ENCODE measurements at regions not wholly inside any gene's neighbourhood (a gene's known extent, or its start where the extent isn't known, plus 50 kb on each side); places are given as distances from the start of the nearest gene placed in this dataset.

- DNase-seq: no peak
Observed at GRCh38 chr7:81648716-81649115, 121.1 kb downstream of the HGF start.

- DNase-seq: no peak
Observed at GRCh38 chr7:81645435-81645834, 124.4 kb downstream of the HGF start.

DNA sequence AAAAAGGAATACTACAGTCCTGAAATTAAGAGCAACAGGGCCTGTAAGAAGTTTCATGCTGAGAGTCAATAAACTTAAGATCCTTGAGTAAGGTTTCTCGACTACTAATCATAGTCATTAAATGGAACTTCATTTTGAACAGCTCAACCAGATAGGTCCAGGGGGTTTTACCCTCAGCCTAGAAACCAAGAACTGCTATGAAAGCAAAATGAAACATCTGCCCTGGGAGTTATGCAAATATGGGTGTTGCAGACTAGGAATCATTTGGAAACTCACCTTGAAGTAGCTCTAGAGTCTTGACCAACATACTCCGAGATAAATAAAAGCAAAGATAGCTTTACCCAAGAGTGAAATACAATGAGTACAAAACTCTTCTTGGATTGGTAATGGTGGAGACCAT lies 128.0 kb downstream of the HGF start:
- no peak for DNase-seq

- peak; percentile 60 for DNase-seq
Observed at GRCh38 chr7:81638198-81638597, 131.6 kb downstream of the HGF start.

GRCh38 chr7:81637534-81637933 lies 132.3 kb downstream of the HGF start:
- DNase-seq: no peak

DNA sequence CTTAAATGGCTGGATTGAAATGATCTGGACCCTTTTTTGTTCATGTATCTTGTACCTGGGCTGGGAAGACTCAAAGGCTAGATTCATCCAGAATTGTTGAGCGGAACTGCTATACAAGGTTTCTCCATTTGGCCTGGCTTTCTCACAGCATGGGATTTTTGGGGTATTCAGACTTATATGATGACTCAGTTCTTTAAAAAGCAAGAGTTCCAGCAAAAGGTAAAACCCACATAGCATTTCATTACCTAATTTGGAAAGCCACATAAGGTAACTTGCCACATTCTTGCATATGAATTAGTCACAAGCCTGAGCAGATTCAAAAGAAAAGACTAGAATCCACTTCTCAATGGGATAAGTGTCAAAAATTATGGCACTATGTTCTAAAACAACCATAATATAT lies 137.4 kb downstream of the HGF start:
- DNase-seq: no peak

DNA sequence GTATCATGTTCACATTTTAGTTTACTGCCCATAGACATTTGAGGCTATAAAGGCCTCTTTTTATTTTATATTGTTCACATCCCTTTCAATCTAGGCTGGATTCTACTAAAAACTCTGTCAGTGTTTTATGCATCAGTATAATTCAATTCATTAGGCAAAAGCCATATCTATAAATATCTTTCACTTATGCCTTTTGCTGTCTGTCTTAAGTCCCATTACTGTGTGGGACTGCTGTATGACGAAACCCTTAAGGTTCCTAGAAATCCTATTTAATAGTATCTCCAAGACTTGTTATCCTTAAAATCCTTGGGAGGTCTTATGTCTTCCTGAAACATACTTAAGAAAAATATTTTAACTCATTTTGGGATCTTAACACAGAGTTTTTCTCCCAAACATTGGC lies 139.2 kb downstream of the HGF start:
- no peak for DNase-seq

- DNase-seq: no peak
Observed at GRCh38 chr7:81629702-81630101, 140.1 kb downstream of the HGF start.

DNA sequence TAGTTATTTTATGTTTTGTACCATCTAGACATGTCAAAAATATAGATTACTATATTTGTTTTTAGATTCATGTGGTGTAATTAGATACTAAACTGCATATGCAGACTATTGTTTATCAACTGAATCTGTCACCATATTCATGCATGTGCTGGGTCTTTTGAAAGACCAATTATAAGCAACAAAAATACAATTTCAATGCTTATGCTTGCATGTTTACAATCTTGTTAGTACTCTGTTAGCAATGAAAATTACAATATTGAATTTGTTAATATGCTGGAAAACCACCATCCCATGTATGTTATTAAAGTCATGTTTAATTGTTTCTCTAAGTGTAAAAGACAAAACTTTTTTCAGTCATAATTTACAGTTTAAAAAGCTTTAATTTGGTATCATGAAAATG lies 140.9 kb downstream of the HGF start:
- DNase-seq: no peak

DNA sequence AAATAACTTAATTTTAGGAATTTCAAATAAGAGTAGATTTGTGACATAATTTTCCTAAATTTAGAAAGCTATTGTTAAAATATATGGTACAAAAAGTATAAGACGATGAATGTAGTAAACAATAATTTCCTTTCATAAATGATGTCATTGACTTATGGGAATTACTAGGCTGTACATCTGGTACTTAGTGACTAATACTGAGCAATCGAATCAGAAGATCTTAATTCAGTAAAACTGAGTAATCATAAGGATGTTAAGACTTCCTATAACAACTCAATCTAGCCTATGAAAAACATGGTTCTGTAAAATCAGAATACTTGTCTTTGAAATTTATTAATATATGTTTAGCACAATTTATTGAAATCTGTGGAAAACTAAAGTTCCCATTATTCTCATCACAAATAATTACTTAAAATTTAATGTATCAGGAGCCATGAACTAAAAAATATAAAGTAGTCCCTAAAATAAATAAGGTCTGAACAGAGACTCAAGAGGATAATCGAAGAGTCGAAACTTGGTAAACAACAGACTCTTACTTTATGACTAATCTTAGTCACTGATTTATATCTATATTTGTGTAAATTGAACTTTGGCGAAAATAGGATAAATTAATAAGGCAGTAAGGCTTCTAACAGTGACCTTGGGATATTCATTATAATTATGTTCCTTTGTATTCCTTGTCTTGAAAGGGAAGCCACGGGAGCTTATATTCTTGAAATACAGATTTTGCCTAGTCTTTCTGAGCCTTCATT lies 142.1 kb downstream of the HGF start:
- peak; percentile 36 for DNase-seq

DNA sequence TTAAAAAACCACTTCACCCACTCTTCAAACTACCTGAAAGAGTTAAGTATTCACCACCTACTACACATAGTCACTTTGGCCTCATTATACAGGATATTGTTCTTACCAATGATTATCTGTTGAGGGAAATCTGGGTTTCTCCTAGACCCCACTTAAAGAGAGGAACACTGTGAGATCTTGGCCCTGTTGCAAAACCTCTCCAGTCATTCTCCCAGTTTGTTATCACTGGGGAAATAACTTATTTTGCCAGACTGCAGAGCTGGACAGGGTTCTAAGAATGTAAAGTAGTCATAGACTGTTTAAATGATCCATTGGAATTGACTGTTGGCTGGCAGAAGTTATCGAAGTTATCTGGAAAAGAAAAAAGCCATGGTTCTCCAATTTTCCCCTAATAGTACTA lies 143.8 kb downstream of the HGF start:
- DNase-seq: no peak

DNA sequence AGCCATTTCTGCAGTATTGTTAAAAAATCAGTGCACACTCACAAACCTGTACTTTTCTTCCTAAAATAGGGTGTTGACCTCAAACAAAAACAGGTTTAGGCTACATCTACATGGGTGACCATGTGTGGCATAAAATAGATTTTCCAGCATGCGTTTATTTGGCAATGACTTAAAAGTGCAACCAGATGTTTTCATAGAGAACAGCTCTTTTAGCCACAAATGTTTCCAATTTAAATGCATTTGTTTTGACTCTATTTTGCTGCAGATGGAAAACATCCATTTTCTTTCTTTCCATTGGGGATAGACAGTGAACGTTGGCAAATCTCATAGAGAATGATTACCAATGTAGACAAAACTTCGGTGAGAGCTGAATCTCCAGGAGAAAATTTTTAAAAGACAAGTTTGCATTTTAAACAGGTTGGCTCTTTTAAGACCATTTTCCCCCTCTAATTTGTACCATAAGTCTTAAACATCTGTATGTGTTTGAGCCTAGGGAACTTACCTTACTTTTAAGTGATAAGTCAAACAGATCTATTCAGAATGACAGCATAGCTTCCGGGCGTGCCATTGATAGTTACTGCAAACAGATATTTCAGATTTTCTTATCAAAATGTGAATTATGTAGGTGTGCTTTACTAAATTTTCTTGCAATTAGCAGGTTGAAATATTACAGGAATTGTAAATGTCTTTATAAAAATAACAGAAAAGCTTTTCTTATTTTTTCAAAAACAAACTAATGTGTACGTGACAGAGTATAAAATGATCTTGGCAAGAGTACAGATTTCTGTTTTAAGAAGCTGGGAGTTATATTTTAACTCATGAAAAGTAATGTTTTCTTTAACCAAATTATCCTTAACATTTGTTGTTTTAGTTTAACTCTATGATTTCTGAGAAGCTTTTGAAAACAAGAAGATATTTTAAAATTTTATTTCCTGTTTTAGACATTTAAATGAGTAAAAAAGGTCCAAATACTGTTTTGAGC lies 144.9 kb downstream of the HGF start:
- DNase-seq: no peak

DNA sequence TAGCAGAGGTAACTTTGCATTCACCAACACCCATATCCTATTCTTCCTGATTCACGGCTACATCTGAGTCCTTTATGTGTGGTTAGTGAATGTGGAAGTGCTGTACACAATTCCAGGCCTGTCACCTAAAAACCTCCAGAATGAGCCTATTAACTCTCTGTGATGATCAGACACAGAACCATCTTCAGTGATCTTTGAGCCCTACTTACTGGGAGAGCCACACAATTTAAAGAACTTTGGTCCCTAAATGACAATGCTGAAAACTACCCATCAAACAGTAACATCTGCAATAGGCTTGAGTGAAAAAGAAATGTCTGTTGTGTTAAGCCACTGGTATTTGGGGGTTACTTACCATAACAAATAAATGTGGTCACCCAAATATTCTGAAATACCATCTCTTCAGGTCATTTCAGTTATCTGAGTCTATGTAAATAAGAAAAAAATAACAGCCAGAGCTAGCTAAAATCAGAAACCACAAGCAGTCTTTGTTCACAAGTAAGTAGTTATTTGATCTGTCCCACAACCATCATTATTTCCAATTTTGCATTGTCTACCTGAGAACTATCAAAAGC lies 145.7 kb downstream of the HGF start:
- peak; percentile 26 for DNase-seq

GRCh38 chr7:81623251-81623855 lies 146.5 kb downstream of the HGF start:
- no peak for DNase-seq

DNA sequence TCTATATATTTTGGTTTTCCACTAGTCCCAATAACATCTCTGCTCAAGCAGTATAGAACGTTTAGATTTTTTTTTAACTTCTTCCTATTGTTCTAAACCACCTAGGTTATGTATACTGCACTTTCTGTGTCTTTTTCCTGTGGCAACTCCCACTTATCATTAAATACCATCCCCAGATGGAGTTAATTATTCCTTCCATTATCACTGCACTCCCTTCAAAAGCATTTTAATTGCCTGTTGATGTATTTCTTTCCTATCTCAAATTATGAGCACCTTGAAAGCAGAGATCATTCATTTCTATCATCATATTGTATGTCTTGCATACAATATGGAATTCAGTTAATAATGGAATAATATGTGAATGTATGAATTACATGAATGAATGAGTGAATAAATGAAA lies 148.0 kb downstream of the HGF start:
- peak; percentile 38 for DNase-seq

- no peak for DNase-seq
Observed at GRCh38 chr7:81618396-81619014, 151.3 kb downstream of the HGF start.

GRCh38 chr7:81616951-81617350 lies 152.9 kb downstream of the HGF start:
- no peak for DNase-seq

DNA sequence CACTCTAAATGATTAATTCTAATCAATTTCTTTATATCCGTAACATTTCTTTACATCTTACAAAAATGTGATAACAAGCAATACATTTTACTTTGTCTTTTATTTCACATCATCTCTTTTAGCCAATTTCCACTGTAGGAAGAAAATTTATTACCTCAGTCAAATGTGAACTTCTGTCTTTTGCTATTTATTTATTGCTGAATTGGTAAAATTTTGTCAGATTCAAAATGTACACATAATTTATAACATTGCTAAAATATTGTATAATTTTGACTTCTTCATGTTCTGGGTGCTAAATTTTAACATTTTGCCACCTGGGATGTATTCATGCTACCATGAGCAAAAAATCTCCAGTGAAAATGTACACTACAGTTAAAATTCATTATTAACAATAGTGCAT lies 158.0 kb downstream of the HGF start:
- DNase-seq: no peak

DNA sequence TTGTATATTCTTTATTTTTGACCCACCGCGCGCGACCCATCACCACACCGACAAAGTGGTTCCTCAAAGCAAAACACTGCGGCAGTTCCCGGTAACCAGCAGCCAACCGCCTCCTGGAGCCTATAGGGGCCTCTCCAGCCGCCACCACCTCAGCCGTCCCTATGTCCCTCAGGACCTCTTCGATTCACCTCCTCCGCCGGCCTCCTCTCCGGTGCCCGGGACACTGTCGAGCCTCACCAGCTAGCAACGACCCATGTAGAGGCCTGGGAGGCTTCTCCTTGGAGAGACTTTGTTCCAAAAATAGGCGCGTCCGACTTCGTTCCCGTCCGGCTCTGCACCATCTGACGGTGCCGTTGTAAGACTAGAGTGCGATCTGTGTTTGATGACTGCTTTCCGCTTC lies 158.8 kb downstream of the HGF start:
- no peak for DNase-seq

GRCh38 chr7:81608748-81609382 lies 161.0 kb downstream of the HGF start:
- no peak for DNase-seq

GRCh38 chr7:81607987-81608386 lies 161.9 kb downstream of the HGF start:
- DNase-seq: no peak

Data from NCI-H69 (cell line).